Hematopoietic multipotent progenitor cell treated with erythropoietin and hydrocortisone succinate and interleukin-3 and kit ligand, for 4 days (in vitro differentiated cells): ENCODE measurements at regions not wholly inside any gene's neighbourhood (a gene's known extent, or its start where the extent isn't known, plus 50 kb on each side); places are given as distances from the start of the nearest gene placed in this dataset.
"Not testable (repeated sequence)": the region's sequence is repeated elsewhere in the genome, so short reads cannot be mapped to it uniquely, and the experiment has no call there.

Experiments used
- DNase-seq: peaks from one replicate; pipeline ENCODE4 v3.0.0-alpha.2; 2015

DNA sequence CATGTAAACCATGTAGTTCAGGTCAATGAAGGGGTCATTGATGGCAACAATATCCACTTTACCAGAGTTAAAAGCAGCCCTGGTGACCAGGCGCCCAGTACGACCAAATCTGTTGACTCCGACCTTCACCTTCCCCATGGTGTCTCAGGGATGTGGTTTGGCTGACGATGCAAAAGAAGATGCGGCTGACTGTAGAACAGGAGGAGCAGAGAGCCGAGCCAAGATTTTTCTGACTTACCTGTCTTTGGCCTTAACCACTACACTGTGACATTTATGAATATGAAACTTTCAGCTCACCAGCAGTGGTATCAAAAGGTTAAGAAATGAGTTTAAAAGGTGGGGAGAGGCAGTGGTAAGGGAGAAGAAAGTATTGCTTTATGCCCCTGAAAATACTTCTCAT, 309.8 kb downstream of the BCOR start:
- no peak for DNase-seq

- no peak for DNase-seq
Measured at GRCh38 chrX:39788521-39788920, 309.2 kb downstream of the BCOR start.

- no peak for DNase-seq
Measured at GRCh38 chrX:39791691-39792090, 306.1 kb downstream of the BCOR start.

- no peak for DNase-seq
Measured at GRCh38 chrX:39795605-39796004, 302.2 kb downstream of the BCOR start.

DNA sequence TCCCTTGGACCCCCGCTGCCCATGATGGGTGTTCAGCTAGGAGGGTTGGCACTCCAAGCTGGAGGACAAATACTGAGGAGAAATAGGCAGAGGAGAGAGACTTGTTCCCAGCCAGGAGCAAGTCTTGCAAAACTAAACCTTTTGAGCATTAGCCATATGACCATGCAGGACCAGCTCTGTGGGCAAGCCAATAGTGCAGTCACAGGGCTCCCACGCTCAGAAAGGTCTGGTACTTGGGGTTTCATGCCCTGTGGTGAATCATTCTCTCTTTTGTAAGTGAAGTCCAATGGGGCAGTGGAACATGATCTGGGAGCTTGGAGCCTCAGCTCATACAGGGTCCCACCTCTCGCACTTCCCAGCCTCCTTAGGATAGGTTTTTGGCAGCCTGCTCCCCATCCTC, 300.9 kb downstream of the BCOR start:
- no peak for DNase-seq

DNA sequence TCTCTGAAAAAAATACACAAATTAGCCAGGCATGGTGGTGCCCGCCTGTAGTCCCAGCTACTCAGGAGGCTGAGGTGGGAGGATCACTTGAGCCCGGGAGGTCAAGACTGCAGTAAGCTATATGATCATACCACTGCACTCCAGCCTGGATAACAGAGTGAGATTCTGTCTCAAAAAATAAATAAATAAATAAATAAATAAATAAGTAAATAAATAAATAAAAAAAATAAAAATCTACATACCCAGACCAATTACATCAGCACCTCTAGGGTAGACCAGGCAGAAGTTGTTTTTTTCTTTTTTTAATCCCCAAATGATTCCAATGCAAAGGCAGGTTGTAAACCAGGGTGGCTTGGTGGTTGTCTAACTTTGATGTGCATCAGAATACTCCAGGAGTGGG, 299.3 kb downstream of the BCOR start:
- not testable (repeated sequence) for DNase-seq

GRCh38 chrX:39802354-39802753, 295.4 kb downstream of the BCOR start:
- no peak for DNase-seq

DNA sequence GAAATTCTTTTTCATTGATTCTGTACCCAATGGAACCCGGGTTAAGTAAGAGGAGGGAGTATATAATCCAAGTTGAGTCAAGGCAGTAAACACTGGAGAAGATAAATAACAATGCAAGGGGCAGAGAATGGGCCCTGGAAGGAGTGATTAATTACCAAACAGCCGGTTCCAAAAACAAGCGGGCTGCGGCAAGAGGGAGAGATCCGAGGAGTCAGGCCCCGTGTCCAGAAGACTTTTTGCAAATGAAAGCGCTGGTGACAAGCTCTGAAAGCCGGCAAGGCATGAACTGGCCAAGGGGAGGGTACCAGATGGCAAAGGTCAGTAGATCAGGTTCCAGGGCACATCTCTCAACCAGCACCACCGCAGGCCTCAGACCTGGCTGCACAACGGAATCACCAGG, 294.9 kb downstream of the BCOR start:
- no peak for DNase-seq

DNA sequence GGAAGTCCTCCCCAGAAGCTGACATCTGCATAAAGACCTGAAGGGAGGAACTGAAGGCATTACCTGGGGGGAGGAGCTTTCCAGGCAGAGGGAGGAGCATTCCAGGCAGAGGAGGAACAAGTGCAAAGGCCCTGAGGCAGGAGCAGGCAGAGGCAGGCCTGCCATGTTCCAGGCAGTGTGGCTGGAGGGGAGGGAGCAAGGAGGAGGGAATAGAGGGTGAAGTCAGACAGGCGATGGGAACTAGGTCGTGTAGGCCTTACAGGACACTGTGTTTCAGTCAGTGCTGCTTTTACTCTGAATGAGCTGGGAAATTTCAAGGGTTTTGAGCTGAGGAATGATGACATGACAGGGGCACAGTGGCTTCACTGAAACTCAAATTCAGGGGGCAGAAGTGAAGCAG, 292.7 kb downstream of the BCOR start:
- DNase-seq = no peak

DNA sequence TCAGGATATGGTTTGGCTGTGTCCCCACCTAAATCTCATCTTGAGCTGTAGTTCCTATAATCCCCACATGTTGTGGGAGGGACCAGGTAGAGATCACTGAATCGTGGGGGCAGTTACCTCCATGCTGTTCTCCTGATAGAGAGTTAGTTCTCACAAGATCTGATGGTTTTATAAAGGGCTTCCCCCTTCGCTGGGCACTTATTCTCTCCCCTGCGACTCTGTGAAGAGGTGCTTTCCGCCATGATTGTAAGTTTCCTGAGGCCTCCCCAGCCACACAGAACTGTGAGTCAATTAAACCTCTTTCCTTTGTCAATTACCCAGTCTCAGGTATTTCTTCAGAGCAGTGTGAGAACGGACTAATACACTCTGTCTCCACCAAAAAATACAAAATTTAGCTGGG, 291.9 kb downstream of the BCOR start:
- no peak for DNase-seq

DNA sequence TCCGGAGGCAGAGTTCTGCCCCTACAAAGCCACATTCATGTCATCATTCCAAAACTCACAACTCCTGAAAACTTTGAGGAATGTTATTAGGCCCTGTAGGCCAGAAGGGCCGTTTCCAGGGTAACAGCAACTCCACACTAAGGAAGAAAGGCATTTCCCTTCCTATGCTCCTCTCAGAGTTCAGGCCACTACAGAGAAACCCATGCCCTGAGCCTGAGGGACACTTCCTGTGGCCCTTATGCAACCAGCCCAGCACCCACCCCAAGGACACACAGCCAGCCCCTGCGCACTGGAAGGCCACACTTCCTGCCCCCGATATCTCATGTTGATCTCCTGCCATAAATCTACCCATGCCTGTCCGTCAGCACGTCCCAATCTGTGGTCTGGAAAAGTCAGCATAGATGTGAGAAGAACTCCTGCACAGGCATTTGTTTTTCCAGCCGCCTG, 289.3 kb downstream of the BCOR start:
- peak; percentile 14 for DNase-seq

- no peak for DNase-seq
Measured at GRCh38 chrX:39809331-39809730, 288.4 kb downstream of the BCOR start.

DNA sequence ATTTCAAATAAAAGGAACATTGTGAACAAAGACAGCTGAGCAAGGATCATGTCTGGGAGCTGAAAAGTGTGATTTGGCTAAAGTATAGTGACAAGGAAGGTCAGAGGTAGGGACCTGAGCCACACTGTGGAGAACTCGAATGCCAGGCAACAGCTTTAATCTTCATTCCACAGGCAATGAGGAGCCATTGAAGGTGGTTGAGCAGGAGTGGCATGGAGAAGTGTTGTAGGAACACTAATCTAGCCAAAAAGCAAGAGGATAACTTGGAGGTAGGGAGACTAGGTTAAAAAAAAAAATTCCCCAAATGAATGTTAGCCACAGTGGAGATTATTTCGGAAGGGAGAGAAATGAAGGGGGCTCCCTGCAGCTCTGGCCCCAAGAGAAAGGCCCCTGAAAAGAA, 286.9 kb downstream of the BCOR start:
- DNase-seq = no peak

DNA sequence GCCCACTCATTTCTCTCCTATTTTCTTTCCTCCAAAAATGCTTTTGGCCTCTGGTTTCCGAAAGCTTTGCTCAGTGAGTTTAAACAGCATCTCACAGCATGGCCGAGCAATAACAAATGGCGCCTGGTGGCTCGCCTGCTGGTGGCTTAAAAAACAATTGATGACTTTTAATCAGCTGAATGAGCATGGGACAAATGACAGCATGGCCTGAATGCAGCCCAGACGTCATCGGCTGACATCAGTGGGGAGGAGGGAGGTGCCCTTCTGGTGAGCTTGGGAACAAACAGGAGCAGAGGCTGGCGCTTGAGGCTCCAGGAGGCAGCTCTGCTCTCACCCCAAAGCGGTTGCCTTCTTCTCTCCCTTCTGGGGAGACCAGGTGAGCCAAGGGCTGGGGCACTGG, 286.4 kb downstream of the BCOR start:
- no peak for DNase-seq

- DNase-seq = no peak
Measured at GRCh38 chrX:39813631-39814277, 284.0 kb downstream of the BCOR start.

DNA sequence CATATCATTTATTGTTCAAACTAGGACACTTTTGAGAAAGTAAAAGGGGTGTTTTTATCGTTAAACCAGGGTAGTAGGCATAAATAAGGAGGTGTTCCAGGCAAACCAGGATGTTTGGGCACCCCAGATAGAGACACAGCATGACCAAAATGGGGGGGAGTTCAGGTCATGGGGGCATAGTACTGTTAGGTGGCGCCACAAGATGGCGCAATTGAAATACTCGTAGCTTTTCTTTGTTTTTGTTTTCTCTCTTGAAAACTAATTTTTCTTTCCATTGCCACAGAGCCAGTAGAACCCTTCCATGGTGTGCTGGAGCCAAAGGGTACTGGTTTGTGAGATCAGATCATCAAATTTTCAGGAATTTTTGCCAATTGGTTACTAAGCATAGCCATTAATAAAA, 283.4 kb downstream of the BCOR start:
- peak; percentile 60 for DNase-seq

- peak; percentile 54 for DNase-seq
Measured at GRCh38 chrX:39815631-39816030, 282.1 kb downstream of the BCOR start.

GRCh38 chrX:39816871-39817731, 280.7 kb downstream of the BCOR start:
- no peak for DNase-seq

DNA sequence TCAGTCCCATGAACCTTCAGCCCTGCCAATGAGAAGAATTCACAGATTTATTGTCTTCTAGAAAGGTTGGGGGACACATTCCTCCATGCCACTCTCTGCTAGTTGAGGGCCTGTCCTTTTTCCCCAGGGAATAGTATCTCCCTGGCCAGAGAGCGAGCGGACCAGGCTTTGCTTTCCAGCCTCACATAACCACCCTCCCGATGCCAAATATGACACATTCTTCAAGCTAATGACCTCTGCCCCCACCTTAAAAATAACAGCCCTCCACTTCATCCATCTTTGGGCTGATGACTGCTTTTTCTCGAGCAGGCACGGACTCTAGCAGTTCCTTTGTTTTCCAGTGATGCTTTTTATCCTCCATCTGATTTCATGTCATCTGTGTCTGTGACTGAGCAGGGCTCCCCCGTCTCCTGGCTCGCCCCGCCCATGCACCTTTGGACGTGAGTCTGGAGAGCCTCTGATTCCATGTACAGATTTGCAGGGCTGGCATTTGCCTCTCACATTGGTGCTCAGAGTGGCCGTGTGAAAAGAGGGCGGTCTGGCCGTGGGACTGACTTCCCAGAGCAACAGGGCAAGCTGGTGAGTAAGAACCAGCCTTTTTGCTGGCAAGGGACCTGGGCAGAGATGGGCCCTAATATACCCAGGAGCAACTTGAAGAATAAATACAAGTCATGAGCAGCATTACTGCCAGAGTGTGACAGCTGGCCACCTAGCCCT, 279.8 kb downstream of the BCOR start:
- DNase-seq = no peak

- no peak for DNase-seq
Measured at GRCh38 chrX:39818750-39819149, 279.0 kb downstream of the BCOR start.

GRCh38 chrX:39819921-39820849, 277.6 kb downstream of the BCOR start:
- peak; percentile 15 for DNase-seq

DNA sequence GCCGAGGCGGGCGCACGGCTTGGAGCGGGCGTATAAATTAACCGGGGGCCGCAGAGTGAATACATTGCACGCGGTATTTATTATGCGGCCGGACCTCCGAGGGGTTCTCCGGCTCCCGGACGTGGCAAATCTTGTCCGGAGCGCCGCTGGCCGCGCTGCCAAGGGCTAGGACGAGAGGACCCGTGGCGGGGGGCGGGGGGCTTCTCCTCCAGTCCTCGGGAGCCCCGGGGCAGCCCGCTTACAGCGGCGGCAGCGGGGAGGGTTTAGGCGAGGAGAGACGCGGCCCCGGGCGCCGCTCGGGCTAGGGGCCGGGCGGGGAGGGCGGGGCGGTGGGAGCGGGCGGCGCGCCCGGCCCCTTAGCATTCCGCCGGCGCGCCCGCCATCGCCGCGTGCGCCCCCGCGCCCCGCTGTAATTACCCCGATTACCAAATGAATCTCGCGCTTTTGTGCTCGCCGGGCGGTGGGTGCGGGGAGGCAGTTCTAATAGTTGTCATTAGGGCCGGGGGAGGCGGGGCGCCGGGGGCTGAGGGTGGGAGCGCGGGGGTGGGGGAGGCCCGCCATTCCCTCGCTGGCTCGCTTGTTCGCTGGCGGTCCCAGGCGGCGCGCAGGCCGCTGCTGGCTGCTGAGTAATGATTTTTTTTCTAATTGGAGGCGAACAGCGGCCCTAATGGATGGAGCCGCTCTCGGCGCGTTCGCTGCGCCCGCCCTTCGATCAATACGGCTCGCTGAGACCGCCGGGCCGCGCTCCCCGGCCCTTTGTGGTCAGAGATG, 276.6 kb downstream of the BCOR start:
- DNase-seq = peak; percentile 38
